Stomach (tissue), 4 donors: ENCODE measurements at regions not wholly inside any gene's neighbourhood (a gene's known extent, or its start where the extent isn't known, plus 50 kb on each side); places are given as distances from the start of the nearest gene placed in this dataset.

ENCODE experiments used
- CTCF ChIP-seq, 7 experiments: fragments of 450-650 bp in 4 of 7; fragments of 200-600 bp in 3 of 7; sonication (generic) in 3 of 7; IDR thresholded peaks; one replicate each; pipeline ENCODE4 v1.5.1; 2016 to 2019; ENCODE audit warnings: antibody characterized with exemption in 7 of 7, control low read depth in 2 of 7, mild to moderate bottlenecking in 1 of 7
- EP300 ChIP-seq: sonication (generic); formaldehyde crosslinking; IDR thresholded peaks from one replicate; pipeline ENCODE4 v1.6.1; 2017; ENCODE audit warnings: antibody characterized with exemption
- POLR2A ChIP-seq, 4 donors: fragments of 450-650 bp; IDR thresholded peaks; one replicate each; pipeline ENCODE4 v1.6.1; 2016; ENCODE audit warnings: antibody characterized with exemption in 4 of 4, control low read depth in 2 of 4, mild to moderate bottlenecking in 1 of 4, moderate library complexity in 1 of 4
- POLR2AphosphoS5 ChIP-seq, 3 donors: sonication (generic); formaldehyde crosslinking; IDR thresholded peaks; one replicate each; pipeline ENCODE4 v1.6.1; 2016; ENCODE audit warnings: antibody characterized with exemption in 3 of 3

- TF ChIP-seq POLR2A (IDR thresholded peaks at IDR 0.05) (no peak), CTCF (IDR thresholded peaks at IDR 0.05) (no peak), POLR2AphosphoS5 (IDR thresholded peaks at IDR 0.05) (no peak), EP300 (no peak)
Observed at GRCh38 chr3:18648868-18649462, 223.8 kb upstream of the SATB1 start.
